A673 (cell line): ENCODE measurements at regions not wholly inside any gene's neighbourhood (a gene's known extent, or its start where the extent isn't known, plus 50 kb on each side); places are given as distances from the start of the nearest gene placed in this dataset.

Experiments
- CTCF ChIP-seq: fragments of 300-800, 200-600 bp; sonication (generic); conservative IDR thresholded peaks from 2 replicates; pipeline ENCODE4 v1.5.1; 2017; ENCODE audit warnings: low read depth, mild to moderate bottlenecking, antibody characterized with exemption, low read length, moderate library complexity, mixed read lengths
- EZH2 ChIP-seq: fragments of 200-600 bp; sonication (generic); IDR thresholded peaks from 2 replicates; pipeline ENCODE4 v1.6.1; 2017; ENCODE audit warnings: borderline replicate concordance, low read depth, mild to moderate bottlenecking, mixed read lengths, antibody characterized with exemption, low read length; ENCODE audit not compliant: poor library complexity, severe bottlenecking

- no peak for TF ChIP-seq CTCF
- TF ChIP-seq EZH2, result no peak
Observed at GRCh38 chr5:27466959-27467358, 428.6 kb upstream of the CDH9 start.
